NT2/D1 (cell line): ENCODE measurements at regions not wholly inside any gene's neighbourhood (a gene's known extent, or its start where the extent isn't known, plus 50 kb on each side); places are given as distances from the start of the nearest gene placed in this dataset.

Experiments used
- DNase-seq: peaks from one replicate; pipeline ENCODE4 v3.0.0-alpha.2; 2011; ENCODE audit warnings: low read depth, low spot score
- H3K27me3 ChIP-seq: 2 replicates; pipeline ENCODE4 v1.6.0; 2011; ENCODE audit warnings: mild to moderate bottlenecking; ENCODE audit not compliant: insufficient read length, insufficient read depth
- H3K36me3 ChIP-seq: 2 replicates; pipeline ENCODE4 v1.6.1; 2011; ENCODE audit warnings: mild to moderate bottlenecking, low read length, mixed read lengths; ENCODE audit not compliant: insufficient read depth, insufficient read length
- H3K4me1 ChIP-seq: 2 replicates; pipeline ENCODE4 v1.5.1; 2011; ENCODE audit not compliant: insufficient read depth, insufficient read length
- H3K4me3 ChIP-seq: 2 replicates; pipeline ENCODE4 v1.5.1; 2011; ENCODE audit warnings: low read depth; ENCODE audit not compliant: insufficient read length
- H3K9ac ChIP-seq: 2 replicates; pipeline ENCODE4 v1.6.0; 2011; ENCODE audit warnings: low read depth; ENCODE audit not compliant: insufficient read length
- H3K9me3 ChIP-seq: 2 replicates; pipeline ENCODE4 v1.5.1; 2011; ENCODE audit warnings: mild to moderate bottlenecking, low read length; ENCODE audit not compliant: insufficient read depth
- SUZ12 ChIP-seq: IDR thresholded peaks from 2 replicates; pipeline ENCODE4 v1.6.1; 2011; ENCODE audit not compliant: insufficient read length, insufficient read depth; ENCODE audit errors: extremely low read depth
- YY1 ChIP-seq: IDR thresholded peaks from 2 replicates; pipeline ENCODE4 v1.6.1; 2011; ENCODE audit not compliant: insufficient read length, insufficient read depth
- ZNF274 ChIP-seq: IDR thresholded peaks from 2 replicates; pipeline ENCODE4 v1.6.1; 2011; ENCODE audit warnings: mild to moderate bottlenecking, low read depth, low read length

DNA sequence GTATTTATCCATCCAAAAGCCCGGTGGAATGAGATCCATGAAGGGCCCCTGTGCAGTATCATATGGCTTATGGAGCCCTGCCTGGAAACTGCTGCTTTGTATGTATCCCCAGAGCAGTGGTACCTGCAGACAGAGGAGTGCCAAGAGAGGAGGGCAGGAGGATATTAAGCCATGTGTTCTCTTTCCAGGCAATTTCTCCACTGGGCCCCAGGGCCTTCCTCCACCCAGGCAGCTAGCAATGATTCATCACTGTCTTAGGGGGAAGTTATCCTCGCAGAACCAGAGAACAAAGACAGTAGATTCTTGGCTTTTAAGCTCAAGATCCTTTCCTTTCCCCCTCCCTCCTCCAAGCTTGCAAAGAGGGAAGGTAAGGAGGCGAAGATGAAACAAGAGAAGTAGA is 98.1 kb downstream of the LRRC30 start:
- H3K27me3 ChIP-seq = no peaks in the 10 kb centered on the region
- DNase-seq = no peak

DNA sequence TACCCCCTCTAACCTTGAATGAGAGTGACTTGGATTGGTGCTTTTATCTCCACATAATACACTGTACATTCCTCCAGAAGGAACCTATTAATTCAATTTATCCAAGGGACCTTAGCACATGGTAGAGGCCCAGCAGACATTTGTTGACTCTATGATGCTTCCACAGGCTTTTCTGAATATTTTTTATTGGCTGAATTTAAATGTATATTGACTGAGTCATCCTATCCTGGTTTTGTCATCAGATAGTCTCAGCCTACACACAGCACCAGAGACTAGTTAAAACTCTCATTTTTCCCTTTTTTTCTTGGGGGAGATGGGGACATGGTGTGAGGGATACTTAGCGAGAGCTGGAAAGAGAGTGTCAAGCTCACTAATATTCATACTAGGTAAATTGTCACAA is 101.6 kb downstream of the LRRC30 start:
- Histone ChIP-seq H3K36me3 (no peaks in the 10 kb centered on the region), H3K9ac (no peak overlapping the region), H3K27me3 (no peaks in the 10 kb centered on the region), H3K9me3 (no peaks in the 10 kb centered on the region), H3K4me1 (peaks cover 2% of the 10 kb centered on the region), H3K4me3 (no peak overlapping the region)
- TF ChIP-seq ZNF274 (no peak), YY1 (no peak), SUZ12 (no peak)
- no peak for DNase-seq

More for the DNA sequence above, 98.1 kb downstream of the LRRC30 start:
- H3K9ac ChIP-seq = no peak overlapping the region
- H3K4me3 ChIP-seq = no peak overlapping the region
- TF ChIP-seq SUZ12 (no peak), YY1 (no peak), ZNF274 (no peak)
- no peaks in the 10 kb centered on the region for H3K9me3 ChIP-seq
- H3K4me1 ChIP-seq = peaks cover 2% of the 10 kb centered on the region
- no peaks in the 10 kb centered on the region for H3K36me3 ChIP-seq

DNA sequence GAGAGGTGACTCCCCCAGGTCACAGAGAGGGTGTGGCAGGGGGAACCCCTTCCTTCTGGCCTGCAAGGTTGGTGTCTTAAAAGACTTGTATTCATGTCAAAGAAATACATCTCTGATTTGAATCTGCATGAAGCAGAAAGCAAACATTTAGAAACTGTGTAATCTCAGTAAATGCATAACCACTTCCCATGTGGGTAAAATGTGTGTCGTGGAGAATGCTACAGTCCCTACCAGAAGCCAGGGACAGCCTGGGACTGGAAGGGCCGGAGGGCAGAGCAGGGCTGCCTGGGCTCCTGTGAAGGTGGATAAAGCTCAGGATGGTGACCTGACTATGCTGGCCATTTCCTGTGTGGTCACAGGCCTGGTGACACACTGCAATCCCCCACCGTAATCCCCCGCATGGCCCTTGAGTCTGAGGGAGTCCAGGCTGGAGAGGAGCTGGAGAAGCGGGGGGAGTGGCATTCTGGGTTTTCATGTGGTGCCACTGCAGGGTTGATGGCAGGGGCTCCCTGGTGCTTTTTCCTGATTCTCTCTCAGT is 102.2 kb downstream of the LRRC30 start:
- TF ChIP-seq ZNF274 = no peak
- TF ChIP-seq SUZ12 = no peak
- H3K27me3 ChIP-seq = no peaks in the 10 kb centered on the region
- H3K9me3 ChIP-seq = no peaks in the 10 kb centered on the region
- no peak overlapping the region for H3K9ac ChIP-seq
- no peaks in the 10 kb centered on the region for H3K36me3 ChIP-seq
- no peak overlapping the region for H3K4me3 ChIP-seq
- H3K4me1 ChIP-seq = peaks cover 2% of the 10 kb centered on the region
- no peak for DNase-seq

DNA sequence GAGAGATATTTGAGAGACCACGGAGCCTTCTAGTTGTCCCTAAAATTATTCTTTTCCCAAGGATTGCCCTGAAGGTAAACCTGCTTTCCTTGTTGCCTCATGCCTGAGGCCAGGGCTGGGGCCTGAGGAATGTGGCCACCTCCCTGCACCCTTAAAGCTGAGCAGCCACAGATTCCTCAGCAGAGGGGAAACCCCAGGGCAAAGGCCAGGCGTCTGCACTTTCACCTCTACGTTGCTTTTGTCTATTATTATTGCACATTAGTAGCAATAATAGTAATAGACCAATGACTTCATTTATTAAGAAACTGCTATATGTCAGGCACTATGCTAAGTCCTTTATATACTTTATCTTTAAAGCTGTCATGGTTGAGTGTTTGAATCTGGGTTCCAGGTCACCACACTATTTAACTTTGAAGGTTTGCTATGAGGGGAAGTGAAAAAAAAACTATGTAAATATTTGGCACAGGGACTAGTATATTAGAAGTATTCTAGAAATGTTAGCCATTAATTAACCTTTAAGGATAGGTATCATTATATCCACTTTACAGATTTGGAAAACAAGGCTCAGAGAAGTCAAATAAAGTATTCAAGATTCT is 104.2 kb downstream of the LRRC30 start:
- H3K36me3 ChIP-seq = no peaks in the 10 kb centered on the region
- no peak for DNase-seq
- no peak overlapping the region for H3K4me3 ChIP-seq
- no peaks in the 10 kb centered on the region for H3K9me3 ChIP-seq
- H3K4me1 ChIP-seq = peaks cover 2% of the 10 kb centered on the region
- no peak for TF ChIP-seq YY1
- no peak for TF ChIP-seq ZNF274
- no peak for TF ChIP-seq SUZ12
- no peaks in the 10 kb centered on the region for H3K27me3 ChIP-seq
- H3K9ac ChIP-seq = no peak overlapping the region

DNA sequence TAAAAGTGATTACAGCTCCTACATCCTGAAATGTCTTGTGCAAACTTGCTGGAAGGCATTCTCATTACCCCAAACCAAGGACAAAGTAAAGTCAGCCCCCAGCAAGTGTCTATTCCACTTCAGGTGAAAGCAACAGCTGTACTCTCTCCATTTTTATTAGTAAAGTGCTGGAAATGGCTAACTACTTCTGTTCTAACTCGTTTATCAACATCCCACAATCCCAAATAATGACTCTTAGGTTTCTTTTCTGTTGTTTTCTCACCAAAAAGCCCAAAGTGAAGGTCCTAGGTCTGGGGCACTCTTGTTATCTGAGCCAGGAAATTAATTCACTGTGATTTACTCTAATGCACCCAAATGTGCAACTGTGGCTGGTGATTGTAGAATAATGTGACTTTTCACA is 105.7 kb downstream of the LRRC30 start:
- no peaks in the 10 kb centered on the region for H3K36me3 ChIP-seq
- H3K27me3 ChIP-seq = no peaks in the 10 kb centered on the region
- no peak overlapping the region for H3K4me3 ChIP-seq
- H3K4me1 ChIP-seq = no peaks in the 10 kb centered on the region
- no peak overlapping the region for H3K9ac ChIP-seq
- no peaks in the 10 kb centered on the region for H3K9me3 ChIP-seq
- TF ChIP-seq SUZ12 (no peak), ZNF274 (no peak), YY1 (no peak)
- no peak for DNase-seq

DNA sequence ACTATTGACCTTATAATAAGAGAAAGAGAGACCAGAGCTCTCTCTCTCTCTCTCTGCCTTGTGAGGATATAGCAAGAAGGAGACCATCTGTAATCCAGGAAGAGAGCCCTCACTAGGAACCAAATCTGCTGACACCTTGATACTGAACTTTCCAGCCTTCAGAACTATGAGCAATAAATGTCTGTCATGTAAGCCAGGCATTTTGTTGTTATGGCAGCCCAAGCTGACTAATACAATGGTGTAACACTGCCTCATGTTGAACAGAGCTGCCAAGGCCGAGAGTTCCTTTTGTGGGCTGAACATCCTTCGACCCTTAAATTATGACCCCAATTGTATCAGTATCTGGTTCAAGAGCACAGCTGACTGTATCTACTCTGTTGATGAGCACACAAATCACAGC is 108.0 kb downstream of the LRRC30 start:
- no peak for DNase-seq
- Histone ChIP-seq H3K9me3 (no peaks in the 10 kb centered on the region), H3K4me3 (no peak overlapping the region), H3K4me1 (no peaks in the 10 kb centered on the region), H3K36me3 (no peaks in the 10 kb centered on the region), H3K27me3 (no peaks in the 10 kb centered on the region), H3K9ac (no peak overlapping the region)
- TF ChIP-seq YY1 = no peak
- TF ChIP-seq SUZ12 = no peak
- no peak for TF ChIP-seq ZNF274

DNA sequence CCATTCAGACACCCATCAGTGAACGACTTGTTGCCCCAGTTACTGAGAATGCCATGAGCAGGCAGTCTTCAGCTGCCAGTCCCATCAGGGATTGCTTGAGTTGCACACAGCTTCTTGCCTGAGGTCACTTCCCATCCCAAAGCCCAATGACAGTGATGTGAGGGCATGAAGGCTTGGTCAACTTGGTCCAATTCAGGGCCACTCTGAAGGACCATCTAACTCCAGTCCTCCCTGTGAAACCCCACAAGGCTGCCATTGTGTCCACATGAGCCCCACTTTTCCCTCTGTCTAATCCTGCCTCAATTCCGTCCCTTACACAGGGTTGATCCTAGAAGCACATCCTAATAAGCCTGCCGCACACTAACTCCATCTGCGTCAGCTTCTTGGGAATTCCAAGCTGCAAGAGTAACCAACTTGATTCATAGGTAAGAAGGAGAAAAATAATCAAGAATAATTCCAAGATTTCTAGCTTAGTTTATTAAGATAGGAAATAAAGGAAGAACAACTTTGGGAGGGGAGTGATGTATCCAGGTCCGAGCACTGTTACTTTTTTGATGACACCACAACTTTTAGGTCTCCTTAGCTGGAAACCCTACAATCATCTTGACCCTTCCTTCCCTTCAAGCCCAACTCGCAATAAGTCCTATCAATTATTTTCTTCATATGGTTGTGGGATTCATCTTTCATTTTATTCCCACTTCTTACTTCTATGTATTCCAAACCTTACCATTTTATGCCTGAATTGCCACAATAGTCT is 110.9 kb downstream of the LRRC30 start:
- Histone ChIP-seq H3K9me3 (no peaks in the 10 kb centered on the region), H3K4me3 (no peak overlapping the region), H3K4me1 (no peaks in the 10 kb centered on the region), H3K36me3 (no peaks in the 10 kb centered on the region), H3K27me3 (no peaks in the 10 kb centered on the region), H3K9ac (no peak overlapping the region)
- no peak for TF ChIP-seq SUZ12
- TF ChIP-seq ZNF274 = no peak
- no peak for TF ChIP-seq YY1
- DNase-seq = no peak
